Smooth muscle cell (in vitro differentiated cells): ENCODE measurements at regions not wholly inside any gene's neighbourhood (a gene's known extent, or its start where the extent isn't known, plus 50 kb on each side); places are given as distances from the start of the nearest gene placed in this dataset.

Source experiments
- DNase-seq: peaks from one replicate; lab custom pipeline; 2025; ENCODE audit not compliant: unreplicated experiment; lab: John Stamatoyannopoulos, UW
- H2AFZ ChIP-seq: fragments of 200-600 bp; sonication (generic); 2 replicates; pipeline ENCODE4 v1.6.0; 2016; ENCODE audit warnings: antibody characterized with exemption, low read depth, mild to moderate bottlenecking
- H3F3A ChIP-seq: fragments of 200-600 bp; sonication (generic); 2 replicates; pipeline ENCODE4 v1.6.0; 2017; ENCODE audit warnings: antibody characterized with exemption, low read depth
- H3K27ac ChIP-seq: fragments of 200-600 bp; sonication (generic); 2 replicates; pipeline ENCODE4 v1.5.1; 2016; ENCODE audit warnings: low read depth, mild to moderate bottlenecking
- H3K27me3 ChIP-seq: fragments of 200-600 bp; sonication (generic); 2 replicates; pipeline ENCODE4 v1.6.1; 2016; ENCODE audit warnings: low read depth, mild to moderate bottlenecking
- H3K36me3 ChIP-seq: fragments of 200-600 bp; sonication (generic); 2 replicates; pipeline ENCODE4 v1.5.1; 2016; ENCODE audit warnings: low read depth
- H3K4me1 ChIP-seq: fragments of 200-600 bp; sonication (generic); 2 replicates; pipeline ENCODE4 v1.5.1; 2016; ENCODE audit warnings: low read depth
- H3K4me2 ChIP-seq: fragments of 200-600 bp; sonication (generic); 2 replicates; pipeline ENCODE4 v1.6.0; 2016; ENCODE audit warnings: mild to moderate bottlenecking
- H3K4me3 ChIP-seq: fragments of 200-600 bp; sonication (generic); 2 replicates; pipeline ENCODE4 v1.5.1; 2016; ENCODE audit warnings: mild to moderate bottlenecking
- H3K79me2 ChIP-seq: fragments of 200-600 bp; sonication (generic); 2 replicates; pipeline ENCODE4 v1.6.0; 2016; ENCODE audit warnings: low read depth, mild to moderate bottlenecking
- H3K9ac ChIP-seq: fragments of 200-600 bp; sonication (generic); 2 replicates; pipeline ENCODE4 v1.6.0; 2016; ENCODE audit warnings: low read depth
- H3K9me3 ChIP-seq: fragments of 200-600 bp; sonication (generic); replicated peaks from 2 replicates; pipeline ENCODE4 v1.5.1; 2016; ENCODE audit warnings: low read depth
- H4K20me1 ChIP-seq: fragments of 200-600 bp; sonication (generic); 2 replicates; pipeline ENCODE4 v1.6.0; 2016; ENCODE audit warnings: low read depth
- WGBS: methylation state at CpG from one replicate; pipeline ENCODE4 v1.1.7; 2016; ENCODE audit warnings: low lambda C conversion rate; 5-methylcytosine and 5-hydroxymethylcytosine counted together
- TF ChIP-seq, protein P1 (sequence below): fragments of 200-600 bp; sonication (generic); IDR thresholded peaks from 2 replicates; pipeline ENCODE4 v1.5.1; 2017; ENCODE audit warnings: borderline replicate concordance, mild to moderate bottlenecking, antibody characterized with exemption; ENCODE audit not compliant: insufficient read depth, poor library complexity, severe bottlenecking

DNA sequence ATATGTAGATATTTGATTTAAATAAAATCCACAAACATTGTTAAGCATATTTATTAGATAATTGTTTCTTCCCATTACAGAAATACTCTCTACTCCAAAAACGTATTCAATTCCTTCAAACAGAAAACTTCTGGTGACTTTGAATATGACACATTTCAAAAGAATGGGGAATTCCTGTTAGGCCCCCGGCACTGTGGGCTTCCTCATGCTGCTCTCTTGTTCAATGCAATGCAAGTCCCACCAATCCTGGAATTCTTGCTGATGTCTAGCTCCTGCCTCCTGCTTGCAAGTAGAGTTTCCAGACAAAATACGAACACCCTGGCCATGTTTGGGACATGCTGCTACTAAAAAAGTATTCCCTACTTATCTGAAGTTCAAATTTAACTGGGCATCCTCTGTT, 544.1 kb downstream of the QKI start:
- DNase-seq = no peak
- H3K9ac ChIP-seq = no peak overlapping the region

DNA sequence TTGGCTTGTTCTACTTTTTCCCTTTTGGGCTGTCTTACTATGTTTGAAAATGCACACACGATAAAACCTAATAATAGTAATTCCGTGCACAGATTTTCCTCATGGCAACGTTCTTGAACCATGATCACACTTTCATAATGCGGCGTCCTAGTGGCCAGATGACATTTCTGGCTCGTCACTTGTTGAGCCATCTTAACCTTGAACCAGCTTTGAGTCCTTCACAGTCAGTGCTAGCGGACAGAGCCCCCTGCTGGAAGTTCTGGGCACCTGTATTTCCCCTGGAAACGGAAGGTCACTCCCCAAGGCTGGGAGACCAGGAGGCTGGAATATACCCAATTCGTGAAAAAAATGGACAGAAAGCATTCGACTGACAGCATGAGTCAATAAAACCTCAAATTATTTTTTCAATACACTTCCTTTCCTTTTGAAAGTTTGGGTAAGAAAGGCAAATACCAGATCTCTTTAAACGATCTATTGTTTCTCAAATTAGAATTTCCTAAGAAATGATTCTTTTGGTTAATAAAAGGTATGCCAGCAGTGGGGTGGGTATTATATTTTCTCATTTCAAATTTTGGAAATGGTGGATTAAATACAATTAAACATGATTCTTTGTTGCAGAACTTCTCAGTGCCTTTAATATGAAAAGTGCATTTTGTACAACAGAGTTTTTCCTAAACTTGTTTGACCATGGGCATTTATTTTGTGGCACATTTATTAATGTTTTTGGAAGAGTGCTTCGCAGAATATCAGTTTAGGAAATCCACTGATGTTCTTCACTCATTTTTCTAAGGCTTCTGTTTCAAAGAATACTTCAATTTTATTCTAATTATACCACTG, 542.3 kb downstream of the QKI start:
- Histone ChIP-seq H3K9me3 (no peaks in the 10 kb centered on the region), H3K4me2 (peak overlapping the region; percentile 64), H3K79me2 (no peaks in the 10 kb centered on the region), H3K9ac (no peak overlapping the region), H2AFZ (no peak overlapping the region), H4K20me1 (no peaks in the 10 kb centered on the region), H3F3A (no peaks in the 10 kb centered on the region), H3K36me3 (no peaks in the 10 kb centered on the region), H3K4me1 (peaks cover 10% of the 10 kb centered on the region), H3K27me3 (no peaks in the 10 kb centered on the region), H3K27ac (no peak overlapping the region), H3K4me3 (no peak overlapping the region)
- TF ChIP-seq, protein P1, sequence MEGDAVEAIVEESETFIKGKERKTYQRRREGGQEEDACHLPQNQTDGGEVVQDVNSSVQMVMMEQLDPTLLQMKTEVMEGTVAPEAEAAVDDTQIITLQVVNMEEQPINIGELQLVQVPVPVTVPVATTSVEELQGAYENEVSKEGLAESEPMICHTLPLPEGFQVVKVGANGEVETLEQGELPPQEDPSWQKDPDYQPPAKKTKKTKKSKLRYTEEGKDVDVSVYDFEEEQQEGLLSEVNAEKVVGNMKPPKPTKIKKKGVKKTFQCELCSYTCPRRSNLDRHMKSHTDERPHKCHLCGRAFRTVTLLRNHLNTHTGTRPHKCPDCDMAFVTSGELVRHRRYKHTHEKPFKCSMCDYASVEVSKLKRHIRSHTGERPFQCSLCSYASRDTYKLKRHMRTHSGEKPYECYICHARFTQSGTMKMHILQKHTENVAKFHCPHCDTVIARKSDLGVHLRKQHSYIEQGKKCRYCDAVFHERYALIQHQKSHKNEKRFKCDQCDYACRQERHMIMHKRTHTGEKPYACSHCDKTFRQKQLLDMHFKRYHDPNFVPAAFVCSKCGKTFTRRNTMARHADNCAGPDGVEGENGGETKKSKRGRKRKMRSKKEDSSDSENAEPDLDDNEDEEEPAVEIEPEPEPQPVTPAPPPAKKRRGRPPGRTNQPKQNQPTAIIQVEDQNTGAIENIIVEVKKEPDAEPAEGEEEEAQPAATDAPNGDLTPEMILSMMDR = peak; percentile 91
- DNase-seq = peak; percentile 6
- 30% methylated on average over 12 of the region's 12 CpGs for WGBS

More for the DNA sequence above, 544.1 kb downstream of the QKI start:
- Histone ChIP-seq H3F3A (no peaks in the 10 kb centered on the region), H4K20me1 (no peaks in the 10 kb centered on the region), H3K27ac (peak overlapping the region; percentile 16), H3K27me3 (no peaks in the 10 kb centered on the region), H3K4me3 (no peak overlapping the region), H2AFZ (no peak overlapping the region), H3K4me1 (peaks cover 10% of the 10 kb centered on the region), H3K4me2 (peak overlapping the region; percentile 25), H3K36me3 (no peaks in the 10 kb centered on the region), H3K79me2 (no peaks in the 10 kb centered on the region), H3K9me3 (no peaks in the 10 kb centered on the region)
- WGBS = 15% methylated on average over 3 of the region's 3 CpGs
- TF ChIP-seq, protein P1 = no peak

DNA sequence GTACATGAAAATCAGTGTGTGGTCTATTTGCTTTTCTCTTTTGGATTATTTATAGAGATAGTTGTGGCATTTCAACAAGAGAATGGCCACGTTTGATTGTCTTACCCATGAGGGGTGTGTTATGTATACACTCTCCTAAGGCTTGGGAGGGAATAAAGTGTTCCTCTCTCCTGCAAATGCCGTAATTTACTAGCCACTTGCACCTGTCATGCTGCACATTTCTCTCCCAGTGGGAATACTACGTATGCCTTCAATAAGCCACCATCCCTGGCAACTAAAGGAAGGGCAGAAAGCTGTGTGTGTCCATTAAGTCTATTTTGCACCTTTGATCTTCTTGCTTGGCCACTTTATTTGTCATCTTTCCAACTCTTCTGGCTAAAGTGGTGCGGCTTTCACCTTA, 541.2 kb downstream of the QKI start:
- Histone ChIP-seq H3K27ac (no peak overlapping the region), H3K36me3 (no peaks in the 10 kb centered on the region), H3K27me3 (no peaks in the 10 kb centered on the region), H3K9me3 (no peaks in the 10 kb centered on the region), H3K4me3 (no peak overlapping the region), H4K20me1 (no peaks in the 10 kb centered on the region), H3K4me1 (peaks cover 10% of the 10 kb centered on the region), H3K4me2 (no peak overlapping the region), H3K79me2 (no peaks in the 10 kb centered on the region), H3K9ac (no peak overlapping the region), H2AFZ (no peak overlapping the region), H3F3A (no peaks in the 10 kb centered on the region)
- WGBS = 84% methylated on average over 4 of the region's 4 CpGs
- TF ChIP-seq, protein P1 = no peak
- DNase-seq = no peak

DNA sequence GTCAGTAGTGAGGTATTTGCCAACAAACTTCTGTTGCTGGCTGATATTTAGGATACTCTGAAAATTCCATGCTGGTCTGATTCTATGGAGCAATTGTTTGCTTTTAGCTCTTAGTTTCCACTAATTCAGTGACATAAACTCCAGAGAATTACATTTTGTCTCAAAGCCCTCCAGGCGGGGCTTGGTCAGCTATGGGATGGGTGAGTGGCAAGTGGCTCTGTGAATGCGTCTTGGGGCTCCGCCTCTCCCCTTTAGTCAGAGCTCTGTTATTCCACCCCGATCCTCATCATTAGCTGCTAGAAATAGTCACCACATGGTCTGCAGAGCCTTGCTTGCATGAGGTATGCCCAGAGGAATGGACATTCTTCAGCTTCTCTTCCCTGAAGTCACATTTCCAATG, 540.6 kb downstream of the QKI start:
- no peaks in the 10 kb centered on the region for H3K79me2 ChIP-seq
- TF ChIP-seq, protein P1 = no peak
- no peak overlapping the region for H3K4me2 ChIP-seq
- H3K4me1 ChIP-seq = peaks cover 10% of the 10 kb centered on the region
- H3K4me3 ChIP-seq = no peak overlapping the region
- H3F3A ChIP-seq = no peaks in the 10 kb centered on the region
- no peak overlapping the region for H2AFZ ChIP-seq
- no peaks in the 10 kb centered on the region for H4K20me1 ChIP-seq
- H3K27me3 ChIP-seq = no peaks in the 10 kb centered on the region
- no peaks in the 10 kb centered on the region for H3K9me3 ChIP-seq
- no peak overlapping the region for H3K9ac ChIP-seq
- H3K27ac ChIP-seq = no peak overlapping the region
- 53% methylated on average over 4 of the region's 4 CpGs for WGBS
- no peak for DNase-seq
- no peaks in the 10 kb centered on the region for H3K36me3 ChIP-seq
